ENCODE measurements at regions not wholly inside any gene's neighbourhood (a gene's known extent, or its start where the extent isn't known, plus 50 kb on each side); places are given as distances from the start of the nearest gene placed in this dataset.

DNA sequence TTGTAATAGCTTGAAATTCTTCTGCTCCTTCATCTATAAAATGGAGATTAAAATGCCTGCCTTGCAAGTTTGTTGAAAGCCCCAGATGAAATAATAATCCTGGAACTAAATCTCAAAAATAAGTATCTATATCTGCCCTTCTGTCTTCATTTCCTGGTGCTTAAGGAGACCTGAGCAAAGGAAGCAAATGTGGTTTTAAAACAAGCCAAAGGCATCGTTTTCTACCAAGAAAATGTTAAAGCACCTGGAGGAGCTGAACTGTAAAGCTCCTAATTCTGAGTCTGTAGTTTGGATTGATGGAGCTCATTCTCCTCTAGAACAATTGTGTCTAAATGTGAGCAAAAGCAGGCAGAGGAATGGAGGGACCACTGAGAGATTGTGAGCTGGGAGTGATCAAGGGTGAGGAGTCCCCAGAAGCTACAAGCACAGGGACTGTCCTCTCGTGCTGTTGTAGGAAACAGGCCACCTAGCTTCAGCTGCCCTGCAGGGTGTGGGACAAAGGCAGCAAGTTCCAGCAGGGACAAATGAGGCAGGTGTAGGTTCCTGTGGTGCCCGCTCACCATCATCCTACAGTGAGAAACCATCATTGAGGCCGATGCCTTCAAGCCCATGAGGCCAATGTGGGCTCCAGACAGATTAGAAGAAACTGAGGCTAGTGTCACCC, 420.7 kb upstream of the TRIB2 start:
- TF ChIP-seq POLR2AphosphoS5 (IDR thresholded peaks at IDR 0.05): no peak
- TF ChIP-seq, protein P1, sequence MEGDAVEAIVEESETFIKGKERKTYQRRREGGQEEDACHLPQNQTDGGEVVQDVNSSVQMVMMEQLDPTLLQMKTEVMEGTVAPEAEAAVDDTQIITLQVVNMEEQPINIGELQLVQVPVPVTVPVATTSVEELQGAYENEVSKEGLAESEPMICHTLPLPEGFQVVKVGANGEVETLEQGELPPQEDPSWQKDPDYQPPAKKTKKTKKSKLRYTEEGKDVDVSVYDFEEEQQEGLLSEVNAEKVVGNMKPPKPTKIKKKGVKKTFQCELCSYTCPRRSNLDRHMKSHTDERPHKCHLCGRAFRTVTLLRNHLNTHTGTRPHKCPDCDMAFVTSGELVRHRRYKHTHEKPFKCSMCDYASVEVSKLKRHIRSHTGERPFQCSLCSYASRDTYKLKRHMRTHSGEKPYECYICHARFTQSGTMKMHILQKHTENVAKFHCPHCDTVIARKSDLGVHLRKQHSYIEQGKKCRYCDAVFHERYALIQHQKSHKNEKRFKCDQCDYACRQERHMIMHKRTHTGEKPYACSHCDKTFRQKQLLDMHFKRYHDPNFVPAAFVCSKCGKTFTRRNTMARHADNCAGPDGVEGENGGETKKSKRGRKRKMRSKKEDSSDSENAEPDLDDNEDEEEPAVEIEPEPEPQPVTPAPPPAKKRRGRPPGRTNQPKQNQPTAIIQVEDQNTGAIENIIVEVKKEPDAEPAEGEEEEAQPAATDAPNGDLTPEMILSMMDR (IDR thresholded peaks at IDR 0.05): no peak
- no peak for TF ChIP-seq EP300 (IDR thresholded peaks at IDR 0.05)
